HG02759 (cell line): ENCODE measurements at regions not wholly inside any gene's neighbourhood (a gene's known extent, or its start where the extent isn't known, plus 50 kb on each side); places are given as distances from the start of the nearest gene placed in this dataset.
"Not testable (repeated sequence)": the region's sequence is repeated elsewhere in the genome, so short reads cannot be mapped to it uniquely, and the experiment has no call there.

Experiments
- ATAC-seq: cut with Tn5 transposase; IDR thresholded peaks from one replicate; pipeline ENCODE4 v1.9.1; 2021; ENCODE audit warnings: mild to moderate bottlenecking, moderate library complexity; ENCODE audit not compliant: unreplicated experiment

DNA sequence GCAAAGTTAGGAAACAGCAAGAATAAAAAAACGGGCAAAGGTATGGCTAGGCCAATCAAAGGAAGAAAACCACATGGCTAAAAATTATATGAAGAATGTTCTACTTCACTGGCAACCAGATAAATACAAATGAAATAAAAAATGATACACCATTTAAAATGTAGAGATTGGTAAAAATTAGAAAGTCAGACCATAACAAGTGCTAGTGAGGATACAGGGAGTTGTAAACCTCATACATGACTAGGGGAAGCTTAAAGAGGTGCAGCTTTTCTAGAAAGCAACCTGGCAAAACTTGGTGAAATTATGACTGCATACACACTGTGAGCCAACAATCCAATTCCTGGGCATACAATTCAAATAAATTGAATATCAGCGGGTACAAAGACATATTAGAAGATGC is 119.0 kb upstream of the LIFR start:
- no peak for ATAC-seq

DNA sequence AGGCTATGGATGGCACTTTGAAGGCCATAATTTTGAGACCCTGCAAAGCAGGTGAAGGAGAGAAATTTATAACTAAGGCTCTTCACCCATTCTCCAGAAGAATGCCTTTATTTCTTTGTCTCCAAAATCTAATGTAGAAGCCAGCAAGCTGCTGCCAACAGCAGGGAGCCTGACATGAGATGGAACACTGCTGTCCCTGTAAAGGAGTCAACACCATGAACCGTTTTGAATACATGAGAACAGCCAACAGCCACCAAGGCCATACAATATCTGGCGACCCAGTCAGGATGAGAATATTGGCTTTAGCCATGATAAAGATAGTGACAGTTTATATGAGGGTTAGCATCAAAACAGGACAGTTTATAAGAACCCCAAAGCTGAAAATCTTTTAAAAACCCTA is 121.2 kb upstream of the LIFR start:
- ATAC-seq = no peak

DNA sequence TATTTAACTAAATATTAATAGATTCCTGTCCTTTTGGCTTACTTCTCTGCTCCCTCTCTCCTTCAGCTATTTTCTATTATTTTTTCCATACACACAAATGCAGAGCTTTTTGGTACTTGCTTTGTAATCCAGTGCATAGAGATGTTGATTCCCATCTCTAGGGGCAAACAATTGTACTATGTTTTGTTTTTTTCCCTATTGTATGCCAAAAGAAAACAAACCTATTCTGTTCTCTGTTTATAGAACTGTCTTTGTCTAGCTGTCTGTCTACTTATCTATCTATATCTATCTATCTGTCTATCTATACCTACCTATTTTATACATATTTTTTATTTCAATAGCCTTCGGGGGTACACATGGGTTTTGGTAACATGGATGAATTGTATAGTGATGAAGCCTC is 121.6 kb upstream of the LIFR start:
- ATAC-seq = no peak

DNA sequence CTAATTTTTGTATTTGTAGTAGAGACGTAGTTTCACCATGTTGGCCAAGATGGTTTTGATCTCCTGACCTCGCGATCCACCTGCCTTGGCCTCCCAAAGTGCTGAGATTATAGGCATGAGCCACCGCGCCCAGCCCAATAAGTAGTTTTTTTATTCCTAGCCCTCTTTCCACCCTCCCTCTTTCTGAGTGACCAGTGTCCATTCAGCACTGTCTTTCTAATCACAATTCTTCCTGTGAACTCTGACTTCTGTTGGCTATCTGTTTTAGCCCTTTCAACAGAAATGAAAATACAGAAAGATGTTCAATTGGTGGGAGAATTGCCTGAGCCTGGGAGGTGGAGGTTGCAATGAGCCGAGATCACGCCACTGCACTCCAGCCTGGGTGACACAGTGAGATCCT is 122.3 kb upstream of the LIFR start:
- ATAC-seq = not testable (repeated sequence)

DNA sequence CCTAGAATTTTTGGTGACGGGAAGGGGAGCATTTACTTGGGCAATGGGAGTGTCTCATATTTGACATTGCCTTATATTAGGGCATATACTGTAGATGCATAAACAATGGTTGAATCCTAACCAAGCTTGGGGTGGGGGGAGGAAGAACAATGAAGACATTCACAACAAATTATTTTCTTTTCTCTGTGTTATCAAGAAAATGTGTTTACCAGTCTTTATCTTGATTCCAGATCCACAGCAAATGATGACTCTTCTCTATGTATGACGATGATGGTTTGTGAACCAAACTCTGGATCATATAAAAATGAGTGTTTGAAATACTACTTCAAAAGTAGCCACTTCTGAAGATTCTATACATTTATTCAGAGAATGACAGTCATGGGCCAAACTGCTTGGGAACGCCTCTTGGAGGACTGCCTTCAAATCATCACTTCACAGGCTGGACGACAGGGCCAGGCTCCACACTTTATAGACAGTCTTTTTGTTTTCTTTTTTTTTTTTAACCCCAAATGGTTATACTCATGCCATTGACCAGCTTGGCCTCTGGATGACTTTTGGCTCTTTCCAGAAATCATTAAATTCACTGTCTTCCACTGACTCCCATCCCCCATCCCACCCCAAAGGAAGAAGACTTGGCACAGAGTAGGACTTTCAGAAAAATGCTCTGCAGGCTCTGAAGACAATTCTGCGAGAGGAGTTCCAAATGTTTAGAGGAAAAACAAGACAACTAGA is 123.8 kb upstream of the LIFR start:
- ATAC-seq = no peak

DNA sequence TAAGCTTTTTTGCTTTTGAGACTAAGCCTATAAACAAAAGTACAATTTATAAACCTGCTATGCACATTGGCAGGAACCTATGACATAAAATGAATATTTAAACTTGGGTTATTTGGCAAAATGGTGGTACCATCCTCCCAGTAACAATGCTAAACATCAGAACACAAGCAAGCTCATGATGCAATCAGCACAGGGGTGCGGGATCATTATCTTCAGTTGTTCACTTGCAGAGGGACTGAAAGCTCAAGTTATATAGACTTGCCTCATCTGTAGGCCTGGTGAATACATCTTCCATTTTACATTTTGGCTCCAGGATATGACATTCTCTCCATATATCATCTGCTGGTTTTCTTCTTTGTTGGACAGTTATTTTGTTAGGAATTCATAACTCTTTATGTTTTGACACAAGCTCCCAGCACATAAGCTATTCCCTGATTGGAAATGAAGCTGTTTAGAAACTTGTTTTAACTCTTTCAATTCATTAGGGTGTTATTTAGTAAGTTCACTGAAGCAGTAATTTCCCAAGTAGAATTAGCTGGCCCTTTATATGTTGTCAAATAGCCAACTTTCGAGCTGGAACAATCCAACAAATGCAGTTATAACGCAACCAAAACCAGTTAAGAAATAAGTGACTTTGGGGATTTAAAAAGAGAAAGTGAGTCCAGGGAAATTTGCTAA is 124.7 kb upstream of the LIFR start:
- ATAC-seq = no peak

DNA sequence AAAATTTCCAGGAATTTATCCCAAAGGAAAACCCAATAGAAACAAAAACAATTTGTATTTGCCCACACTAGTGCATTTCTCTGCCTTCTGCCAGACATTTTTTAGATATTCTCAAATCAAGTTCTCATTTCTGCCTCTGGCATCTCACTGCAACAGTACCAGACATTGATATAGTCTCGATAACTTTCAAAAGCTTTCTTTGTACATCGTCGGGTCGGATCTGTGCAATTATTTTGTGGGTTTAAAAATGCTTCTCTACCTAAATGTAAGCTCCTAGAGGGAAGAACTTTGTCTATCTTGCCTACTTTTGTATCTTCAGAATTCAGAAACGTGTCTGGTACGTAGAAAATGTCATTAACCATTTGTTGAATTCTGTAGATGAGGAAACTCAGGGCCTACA is 125.5 kb upstream of the LIFR start:
- no peak for ATAC-seq

DNA sequence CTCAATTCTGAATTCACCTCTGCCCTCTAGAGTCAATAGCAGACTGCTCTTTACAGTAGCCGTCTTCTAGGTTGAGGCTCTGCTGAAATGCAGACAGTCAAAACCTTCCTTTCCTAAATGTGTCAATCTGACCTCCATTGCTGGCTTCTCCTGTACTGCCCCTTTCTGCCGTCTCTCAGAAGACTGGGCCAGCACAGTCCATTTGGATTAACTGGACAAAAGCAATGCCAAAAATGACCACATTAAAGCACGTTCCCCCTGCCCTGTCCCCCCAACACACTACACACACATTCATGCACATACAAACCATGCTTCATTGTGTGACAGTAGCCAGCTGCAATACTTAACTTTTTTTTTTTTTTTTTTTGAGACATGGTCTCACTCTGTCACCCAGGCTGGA is 130.2 kb upstream of the LIFR start:
- no peak for ATAC-seq

DNA sequence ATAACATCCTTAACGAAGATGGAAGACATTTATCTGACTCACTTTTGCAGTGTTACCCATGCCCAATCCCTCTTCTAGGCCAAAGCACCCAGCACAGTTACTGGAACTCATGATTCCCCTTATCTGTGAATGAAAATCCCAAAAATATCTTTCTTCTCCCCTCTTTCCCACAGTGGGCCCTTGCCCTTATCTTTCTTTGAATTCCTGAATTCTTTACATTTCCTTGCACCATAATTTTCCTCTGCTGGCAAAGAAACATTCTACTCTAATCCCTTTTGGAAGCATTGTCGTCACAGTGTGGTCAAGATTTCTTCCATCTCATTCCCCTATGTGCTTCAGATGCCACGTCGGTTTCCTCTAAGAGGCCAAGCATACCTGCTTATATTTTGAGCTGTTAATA is 135.9 kb upstream of the LIFR start:
- no peak for ATAC-seq

DNA sequence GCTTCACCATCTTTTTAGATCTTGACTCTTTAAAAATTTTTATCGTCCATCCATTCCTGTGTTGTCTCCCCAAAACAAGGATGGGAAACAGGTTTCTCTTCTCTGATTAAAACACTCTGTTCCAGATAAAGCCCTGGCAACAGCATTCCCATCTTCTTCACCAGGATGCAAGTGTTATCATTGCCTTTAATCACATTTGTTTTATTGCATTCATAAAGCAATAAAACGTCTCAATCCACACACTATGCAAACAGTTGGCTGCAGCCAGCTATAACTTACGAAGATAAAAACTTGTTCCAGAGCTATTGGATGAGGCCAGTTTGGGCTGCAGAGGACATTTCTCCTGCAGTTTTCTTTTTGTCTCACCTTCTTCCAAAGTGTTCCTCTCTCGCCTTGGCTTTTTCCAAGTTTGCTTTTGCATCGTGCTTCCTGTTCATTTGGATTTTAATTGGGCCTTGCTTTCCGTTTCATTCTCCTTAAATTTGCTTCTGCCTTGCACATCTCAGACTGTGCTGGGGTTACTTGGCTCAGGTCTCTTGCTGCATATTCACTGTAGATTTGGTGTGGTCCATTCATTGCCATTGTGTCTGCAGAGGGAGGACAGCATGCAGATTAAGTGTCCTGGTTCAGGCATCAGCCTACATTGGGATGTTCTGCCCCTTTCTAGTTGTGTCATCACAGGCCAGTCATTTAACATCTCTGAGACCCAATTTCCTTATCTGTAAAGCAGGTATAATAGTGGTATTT is 136.5 kb upstream of the LIFR start:
- ATAC-seq = no peak

DNA sequence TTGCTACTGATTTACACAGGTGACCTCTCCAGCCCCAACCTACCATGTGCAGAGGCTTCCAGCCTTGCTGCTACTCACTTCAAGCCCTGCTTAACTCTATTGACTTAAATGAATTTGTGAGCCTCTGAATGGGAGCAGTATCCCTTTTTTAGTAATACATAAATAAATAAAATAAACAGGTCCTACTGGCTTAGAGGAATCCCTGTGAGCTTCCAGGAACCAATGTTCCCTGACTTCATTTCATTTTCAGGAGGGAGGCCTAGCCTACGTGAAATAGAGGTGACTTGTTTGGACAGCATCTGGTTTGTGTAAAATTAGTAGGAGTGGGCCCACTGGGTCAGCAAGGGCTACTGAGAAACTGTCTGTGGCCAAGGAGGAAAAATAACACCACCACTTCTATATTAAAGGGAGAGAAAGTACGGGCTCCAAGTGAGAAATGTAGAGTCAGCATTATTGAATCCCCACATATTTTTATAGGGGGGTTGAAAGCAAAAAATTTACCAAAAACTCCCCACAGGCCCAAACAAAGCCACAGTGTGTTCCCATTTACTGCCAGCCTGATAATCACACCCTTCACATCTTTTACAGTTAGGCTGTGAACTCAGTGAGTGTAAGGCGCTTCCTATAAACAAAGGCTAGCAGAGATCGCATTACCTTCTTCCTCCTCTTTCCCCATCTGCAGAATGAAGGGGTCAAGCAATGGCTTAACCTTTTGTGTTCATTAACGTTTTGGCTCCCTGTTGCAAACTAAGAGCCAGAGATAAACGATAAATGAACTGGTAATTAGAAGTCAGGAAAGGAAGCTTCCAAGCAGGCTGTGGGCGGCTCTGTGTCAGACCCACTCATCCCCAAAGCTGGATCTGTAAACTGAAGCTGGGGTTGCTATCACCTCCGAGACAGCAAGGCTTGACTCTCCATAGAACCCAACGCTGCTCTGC is 138.8 kb upstream of the LIFR start:
- ATAC-seq = no peak

DNA sequence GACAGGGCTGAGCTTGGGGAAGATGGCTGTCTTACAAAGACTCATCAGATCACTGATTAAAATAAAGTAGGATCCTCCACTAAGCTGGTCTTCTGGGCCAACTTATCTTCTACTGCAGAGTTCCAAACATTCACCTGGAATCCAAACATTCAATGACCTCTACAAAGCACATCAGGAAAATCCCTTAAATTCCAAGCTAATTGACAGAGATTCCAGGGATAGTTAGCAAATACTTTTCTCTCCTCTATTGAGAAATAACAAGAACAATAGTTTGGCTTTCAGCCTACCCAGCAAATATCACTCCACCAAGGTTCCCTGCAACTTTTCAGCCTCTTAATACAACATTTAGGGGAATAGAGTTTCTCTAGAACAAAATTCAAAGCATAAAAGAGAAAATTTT is 140.6 kb upstream of the LIFR start:
- no peak for ATAC-seq

DNA sequence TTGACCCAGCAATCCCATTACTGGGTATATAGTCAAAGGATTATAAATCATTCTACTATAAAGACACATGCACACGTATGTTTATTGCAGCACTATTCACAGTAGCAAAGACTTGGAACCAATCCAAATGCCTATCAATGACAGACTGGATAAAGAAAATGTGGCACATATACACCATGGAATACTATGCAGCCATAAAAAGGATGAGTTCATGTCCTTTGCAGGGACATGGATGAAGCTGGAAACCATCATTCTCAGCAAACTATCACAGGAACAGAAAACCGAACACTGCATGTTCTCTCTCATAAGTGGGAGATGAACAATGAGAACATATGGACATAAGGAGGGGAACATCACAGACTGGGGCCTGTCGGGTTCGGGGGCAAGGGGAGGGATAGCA is 140.3 kb upstream of the OSMR start:
- ATAC-seq = not testable (repeated sequence)

DNA sequence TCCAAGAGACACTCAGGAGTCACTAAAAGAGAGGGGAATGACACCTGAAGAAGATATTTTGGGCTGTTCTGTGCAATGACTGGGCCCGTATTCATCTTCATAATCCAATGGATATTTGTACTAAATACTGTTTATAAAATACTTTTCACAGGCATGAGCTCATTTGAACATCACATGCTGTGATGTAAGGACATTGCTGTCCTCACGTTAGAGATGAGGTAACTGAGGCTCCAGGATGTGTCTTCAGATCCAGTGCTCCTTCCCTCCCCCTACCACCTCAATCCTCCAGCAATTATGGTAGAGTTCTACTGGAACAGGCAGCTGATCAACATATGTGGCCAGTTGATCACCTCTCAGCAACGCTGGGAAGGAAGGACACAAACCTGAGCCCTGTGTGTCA is 139.4 kb upstream of the OSMR start:
- ATAC-seq = no peak

DNA sequence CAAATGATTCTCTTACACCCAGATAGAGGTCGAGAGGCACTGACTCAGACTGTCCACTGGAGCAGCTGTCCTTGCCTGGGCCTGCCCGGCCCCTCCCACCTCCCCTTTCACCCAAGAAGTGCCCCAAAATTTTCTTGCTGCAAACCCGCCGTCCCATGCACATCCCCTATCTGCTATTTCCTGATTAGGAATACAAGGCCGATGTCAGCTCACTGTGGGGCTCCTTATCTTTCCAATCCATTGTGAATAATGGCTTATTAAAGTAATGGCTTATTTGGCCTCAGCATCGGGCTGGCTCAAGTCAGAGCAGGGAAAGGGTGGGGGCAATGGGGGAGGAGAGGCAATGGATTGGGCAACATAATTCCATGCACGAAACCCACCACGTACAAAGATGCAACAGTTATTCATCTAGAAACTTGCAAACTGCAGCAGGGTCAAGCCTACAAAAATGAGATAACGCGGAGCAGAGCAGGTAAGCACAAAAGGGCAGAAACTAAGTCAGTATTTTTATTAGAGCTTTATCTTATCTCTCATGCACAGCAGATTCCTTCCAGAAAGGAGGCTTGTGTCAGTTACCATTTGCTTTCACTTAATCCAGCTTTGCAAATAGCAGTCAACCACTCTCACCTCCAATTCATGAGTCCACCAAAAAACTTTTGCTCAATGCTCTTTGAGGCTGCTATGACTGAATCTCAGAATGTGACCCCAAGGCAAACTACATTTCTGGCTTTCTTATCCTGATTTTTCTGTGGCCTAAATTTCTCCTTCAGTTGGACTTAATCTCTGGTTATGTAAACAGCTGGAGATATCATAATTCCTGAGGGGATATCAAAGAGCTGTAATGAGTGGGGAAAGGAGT is 138.2 kb upstream of the OSMR start:
- no peak for ATAC-seq

DNA sequence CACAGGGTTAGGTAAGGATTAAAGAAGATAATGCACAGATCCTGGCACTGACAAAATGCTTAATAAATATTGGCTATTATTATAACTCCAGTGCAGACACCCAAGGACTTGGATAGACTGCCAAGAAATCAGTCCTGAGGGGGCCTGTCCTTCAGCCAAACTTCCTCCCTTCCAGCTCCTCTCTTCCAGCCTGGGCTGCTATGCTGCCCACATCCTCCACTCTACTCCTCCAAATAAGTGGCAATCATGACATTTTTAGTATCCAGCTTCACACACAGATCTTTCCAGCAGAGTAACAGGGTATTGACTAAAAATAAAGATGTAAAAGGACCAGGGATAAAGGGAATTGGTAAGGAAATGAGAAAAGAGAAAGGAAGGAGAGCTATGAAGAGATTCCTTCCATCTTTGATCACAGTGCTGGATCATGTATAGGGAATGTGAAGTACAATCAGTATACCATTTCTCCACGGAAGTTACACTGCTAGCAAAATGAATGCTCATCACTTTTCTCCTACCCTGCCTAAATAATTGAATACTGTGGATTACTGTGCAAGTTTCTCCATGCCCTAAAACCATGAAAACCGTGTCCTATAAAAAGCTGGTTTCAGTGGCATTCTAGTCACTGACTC is 136.0 kb upstream of the OSMR start:
- ATAC-seq = no peak

DNA sequence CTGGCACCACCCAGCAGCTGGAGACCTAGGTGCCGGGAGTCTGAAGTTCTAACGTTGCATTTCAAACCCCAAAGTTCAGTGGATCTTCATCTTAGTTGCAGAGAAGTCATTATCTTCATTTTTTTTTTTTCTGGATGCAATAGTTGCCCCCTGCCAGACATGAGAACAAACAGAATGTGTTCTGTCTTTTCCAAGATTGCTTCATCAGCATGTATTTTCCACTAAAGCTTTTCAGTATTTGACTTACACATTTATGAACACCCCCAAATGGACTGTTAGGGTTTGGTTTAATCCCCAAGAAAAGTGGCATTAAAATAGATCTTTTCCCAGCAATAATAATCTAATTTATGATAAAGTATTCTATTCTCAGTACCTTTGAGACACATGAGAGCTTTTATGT is 135.2 kb upstream of the OSMR start:
- ATAC-seq = no peak

DNA sequence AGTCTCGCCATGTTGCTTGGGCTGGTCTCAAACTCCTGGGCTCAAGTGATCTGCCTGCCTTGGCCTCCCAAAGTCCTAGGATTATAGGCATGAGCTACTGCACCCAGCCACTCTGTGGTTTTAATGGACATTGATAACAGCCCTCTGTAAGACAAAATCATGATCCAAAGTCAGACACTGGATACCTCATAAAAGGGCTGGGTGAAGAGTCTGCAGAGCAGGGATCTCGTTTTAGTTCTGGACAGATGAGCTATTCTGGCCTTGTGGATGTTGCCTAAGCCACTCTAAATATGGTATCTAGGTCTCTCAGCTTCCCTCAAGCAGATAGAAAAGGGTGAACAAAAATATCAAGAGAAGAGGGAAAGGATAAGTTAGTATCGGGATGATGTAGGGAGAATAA is 133.4 kb upstream of the OSMR start:
- no peak for ATAC-seq

DNA sequence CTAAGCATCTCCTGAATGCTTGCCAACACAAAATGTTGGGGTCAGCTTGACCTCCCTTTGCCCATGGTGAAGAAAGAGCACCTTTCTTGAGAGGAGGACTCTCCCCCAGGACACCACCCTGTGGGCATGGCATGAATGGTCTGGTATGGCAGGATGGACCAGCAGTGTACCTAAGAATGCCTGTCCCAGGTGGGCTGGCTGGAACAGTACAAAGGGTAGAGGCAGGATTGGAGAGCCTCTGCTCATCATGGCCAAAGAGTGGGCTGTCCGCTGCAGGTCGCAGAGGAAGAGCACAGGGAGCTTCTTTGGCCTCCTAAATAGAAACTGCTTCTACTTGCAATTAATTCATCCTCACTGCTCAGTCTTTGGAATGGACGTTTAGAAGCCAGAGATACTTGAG is 131.6 kb upstream of the OSMR start:
- no peak for ATAC-seq
